T47D (cell line): ENCODE measurements at regions not wholly inside any gene's neighbourhood (a gene's known extent, or its start where the extent isn't known, plus 50 kb on each side); places are given as distances from the start of the nearest gene placed in this dataset.

Source experiments
- DNase-seq, 2 experiments: peaks; one replicate each; pipeline versions ENCODE4 v3.0.0 to v3.0.0-alpha.2; 2011 to 2012; ENCODE audit warnings: low read depth in 1 of 2, low spot score in 1 of 2
- JUND ChIP-seq: IDR thresholded peaks from 2 replicates; pipeline ENCODE4 v1.6.1; 2012; ENCODE audit warnings: low read depth
- in situ Hi-C: cut with HindIII; loops from 2 replicates; pipeline ENCODE4 v1.10.0; 2016; ENCODE audit warnings: low sequenced_read_pairs, low pct_unique_long_range_greater_than_20kb

DNA sequence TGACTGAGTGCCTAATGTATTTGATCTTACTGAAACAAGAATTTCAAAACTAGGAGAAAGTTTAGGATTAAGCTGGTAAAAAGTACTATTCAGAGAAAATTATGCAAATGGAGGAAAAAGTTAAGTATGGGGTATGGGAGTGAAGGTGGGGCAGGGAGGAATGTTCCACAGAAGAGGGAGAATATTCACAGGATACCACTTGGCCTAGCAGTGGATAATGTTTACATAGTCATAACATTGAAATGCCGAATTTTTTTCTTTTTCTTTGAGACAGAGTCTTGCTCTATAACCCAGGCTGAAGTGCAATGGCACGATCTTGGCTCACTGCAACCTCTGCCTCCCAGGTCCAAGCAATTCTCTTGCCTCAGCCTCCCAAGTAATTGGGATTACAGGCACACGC lies 61.2 kb upstream of the LMNB1 start:
- in situ Hi-C loops: no loop called here
- DNase-seq: no peak
- TF ChIP-seq JUND: no peak

DNA sequence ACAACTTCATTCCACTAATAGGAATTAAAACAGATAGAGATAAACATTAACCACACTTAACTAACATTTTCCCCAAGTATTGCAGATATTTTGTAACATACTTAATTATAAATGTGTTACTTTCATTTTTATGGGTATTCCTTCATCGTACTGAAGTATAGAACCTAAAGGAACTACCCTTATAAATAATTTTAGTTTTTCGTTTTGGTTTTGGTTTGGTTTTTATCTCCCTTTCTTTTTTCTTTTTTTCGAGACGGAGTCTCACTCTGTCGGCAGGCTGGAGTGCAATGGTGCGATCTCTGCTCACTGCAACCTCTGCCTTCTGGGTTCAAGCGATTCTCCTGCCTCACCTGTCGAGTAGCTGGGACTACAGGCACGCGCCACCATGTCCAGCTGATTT lies 60.1 kb upstream of the LMNB1 start:
- in situ Hi-C loops: no loop called here
- TF ChIP-seq JUND: no peak
- DNase-seq: no peak

DNA sequence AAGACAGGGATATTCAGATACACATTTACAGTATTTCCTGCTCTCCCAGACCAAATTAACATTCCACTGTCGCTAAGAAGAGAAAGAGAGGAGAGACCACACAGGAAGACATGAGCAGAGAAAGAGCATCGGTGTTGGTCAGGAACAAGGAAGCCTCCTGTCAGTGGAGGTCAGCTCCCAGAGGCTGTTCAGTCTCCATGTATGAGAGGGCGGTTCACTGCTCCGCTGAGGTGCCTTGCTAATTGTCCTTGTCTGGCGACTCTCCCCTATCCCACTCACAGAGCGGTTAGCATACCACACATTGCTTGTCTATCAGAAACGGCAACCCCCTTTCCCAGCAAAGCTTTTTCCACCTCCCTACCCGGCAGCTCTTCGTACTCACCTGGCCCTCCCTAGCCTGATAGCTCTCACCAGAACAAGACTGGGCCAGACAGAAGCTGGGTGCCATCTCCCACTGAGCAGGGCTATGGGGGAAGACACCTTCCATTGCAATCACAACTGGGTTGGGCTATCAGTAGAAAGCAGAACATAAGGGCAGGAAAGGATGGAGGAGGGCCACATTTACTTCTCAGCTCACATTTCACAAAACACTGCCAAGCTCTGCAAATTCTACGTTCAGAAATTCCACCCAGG lies 58.6 kb upstream of the LMNB1 start:
- DNase-seq: no peak
- no peak for TF ChIP-seq JUND
- in situ Hi-C loops: no loop called here

DNA sequence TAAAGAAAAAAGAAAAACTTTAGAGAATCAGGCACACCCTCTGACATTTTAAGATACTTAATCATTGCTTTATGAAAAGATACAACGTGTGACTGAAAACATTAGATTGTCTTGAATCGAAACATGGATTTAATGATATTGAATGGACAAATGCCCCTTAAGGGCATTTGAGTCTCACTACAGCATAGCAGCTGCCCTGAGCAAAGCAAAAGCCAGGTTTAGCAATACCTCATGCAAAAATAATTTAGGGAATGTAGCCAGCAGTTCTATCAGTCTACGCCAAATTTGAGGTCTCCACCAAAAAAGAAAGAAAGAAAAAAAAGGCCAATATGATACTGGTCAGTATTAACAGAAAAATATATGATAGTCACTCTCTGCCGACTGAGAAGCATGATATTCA lies 56.6 kb upstream of the LMNB1 start:
- no peak for DNase-seq
- no peak for TF ChIP-seq JUND
- in situ Hi-C loops: no loop called here

DNA sequence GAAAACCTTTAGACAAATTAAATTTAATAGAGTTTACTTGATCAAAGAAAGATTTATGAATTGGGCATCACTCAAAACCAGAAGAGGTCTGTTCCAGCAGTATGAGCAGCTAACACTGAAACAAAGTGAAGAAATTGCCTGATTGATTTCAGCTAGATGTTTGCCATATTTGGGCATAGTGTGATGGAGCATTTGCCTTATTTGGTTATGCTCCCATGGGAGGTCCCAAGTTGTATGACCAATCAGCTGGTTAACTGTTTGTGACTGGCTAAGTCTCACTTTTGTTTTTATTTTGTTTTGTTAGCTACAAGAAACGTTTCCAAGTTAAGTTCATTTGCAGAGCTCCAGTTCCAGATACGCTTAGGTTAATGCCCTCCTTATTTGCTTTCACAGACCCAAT lies 53.3 kb upstream of the LMNB1 start:
- DNase-seq: no peak
- in situ Hi-C loops: no loop called here
- TF ChIP-seq JUND: no peak
